ENCODE measurements at regions not wholly inside any gene's neighbourhood (a gene's known extent, or its start where the extent isn't known, plus 50 kb on each side); places are given as distances from the start of the nearest gene placed in this dataset.

- TF ChIP-seq CTCF (conservative IDR thresholded peaks at IDR 0.05) (no peak), ZFX (IDR thresholded peaks at IDR 0.05) (no peak)
Observed at GRCh38 chr11:109788948-109789490, 304.2 kb upstream of the ZC3H12C start.

All from C4-2B (cell line).